ENCODE measurements at regions not wholly inside any gene's neighbourhood (a gene's known extent, or its start where the extent isn't known, plus 50 kb on each side); places are given as distances from the start of the nearest gene placed in this dataset.

DNA sequence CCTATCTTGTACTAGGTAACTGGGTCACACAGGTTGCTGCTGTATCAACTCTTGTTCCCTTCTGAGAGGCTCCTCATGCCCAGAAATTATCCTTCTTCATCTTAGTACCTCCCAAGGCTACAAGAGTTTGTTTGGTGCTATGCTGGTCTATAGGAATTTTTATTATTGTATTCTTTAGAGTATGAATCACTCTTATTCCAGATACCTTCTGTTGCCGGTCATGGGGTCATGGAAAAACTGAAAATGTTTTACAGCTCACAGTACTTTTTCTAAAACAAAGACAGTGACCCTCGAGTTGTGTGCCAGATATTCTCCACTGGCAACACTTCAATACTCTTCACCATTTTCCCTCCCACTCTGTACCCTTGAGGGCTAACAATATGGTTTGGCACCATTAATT, 1598.0 kb upstream of the TMEM132C start (continued):
- TF ChIP-seq, protein P1, sequence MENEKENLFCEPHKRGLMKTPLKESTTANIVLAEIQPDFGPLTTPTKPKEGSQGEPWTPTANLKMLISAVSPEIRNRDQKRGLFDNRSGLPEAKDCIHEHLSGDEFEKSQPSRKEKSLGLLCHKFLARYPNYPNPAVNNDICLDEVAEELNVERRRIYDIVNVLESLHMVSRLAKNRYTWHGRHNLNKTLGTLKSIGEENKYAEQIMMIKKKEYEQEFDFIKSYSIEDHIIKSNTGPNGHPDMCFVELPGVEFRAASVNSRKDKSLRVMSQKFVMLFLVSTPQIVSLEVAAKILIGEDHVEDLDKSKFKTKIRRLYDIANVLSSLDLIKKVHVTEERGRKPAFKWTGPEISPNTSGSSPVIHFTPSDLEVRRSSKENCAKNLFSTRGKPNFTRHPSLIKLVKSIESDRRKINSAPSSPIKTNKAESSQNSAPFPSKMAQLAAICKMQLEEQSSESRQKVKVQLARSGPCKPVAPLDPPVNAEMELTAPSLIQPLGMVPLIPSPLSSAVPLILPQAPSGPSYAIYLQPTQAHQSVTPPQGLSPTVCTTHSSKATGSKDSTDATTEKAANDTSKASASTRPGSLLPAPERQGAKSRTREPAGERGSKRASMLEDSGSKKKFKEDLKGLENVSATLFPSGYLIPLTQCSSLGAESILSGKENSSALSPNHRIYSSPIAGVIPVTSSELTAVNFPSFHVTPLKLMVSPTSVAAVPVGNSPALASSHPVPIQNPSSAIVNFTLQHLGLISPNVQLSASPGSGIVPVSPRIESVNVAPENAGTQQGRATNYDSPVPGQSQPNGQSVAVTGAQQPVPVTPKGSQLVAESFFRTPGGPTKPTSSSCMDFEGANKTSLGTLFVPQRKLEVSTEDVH (IDR thresholded peaks at IDR 0.05; ENCODE audit: low read depth, partially characterized antibody): no peak
- no peak for TF ChIP-seq MLLT1 (IDR thresholded peaks at IDR 0.05)
- no peak for TF ChIP-seq RELA (IDR thresholded peaks at IDR 0.05; ENCODE audit: borderline replicate concordance, partially characterized antibody)
- TF ChIP-seq NBN (IDR thresholded peaks at IDR 0.05): no peak

DNA sequence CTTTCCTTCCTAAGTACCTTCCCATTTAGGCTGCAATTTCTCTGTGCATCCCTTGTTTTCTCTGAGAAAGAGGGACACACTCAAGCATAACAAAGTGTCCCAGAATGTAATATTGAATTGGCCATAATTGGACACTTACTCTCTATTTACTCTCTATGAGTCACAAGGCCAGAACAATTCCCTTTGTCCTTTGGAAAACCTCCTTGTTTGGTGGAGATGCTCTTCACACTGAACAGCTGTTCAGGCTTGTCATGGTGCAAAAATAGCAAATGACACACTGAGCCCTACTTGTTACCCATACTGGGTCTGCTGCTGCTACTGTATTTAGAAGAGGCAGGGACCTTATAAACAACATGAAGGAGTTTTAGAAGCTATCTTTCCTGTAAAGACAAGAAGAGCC, 1590.5 kb upstream of the TMEM132C start:
- intact Hi-C loops (cut with micrococcal nuclease; ENCODE audit: unreplicated experiment) (no loop called here), in situ Hi-C loops (cut with MboI) (no loop called here)
- Histone ChIP-seq H3K9ac (ENCODE audit: control insufficient read depth, insufficient read depth, low read length) (no peak overlapping the region), H3K79me2 (ENCODE audit: control insufficient read depth, insufficient read depth, low read length) (no peaks in the 10 kb centered on the region), H3K4me2 (ENCODE audit: control insufficient read depth, insufficient read depth) (no peak overlapping the region), H4K20me1 (ENCODE audit: control insufficient read depth, insufficient read depth) (no peaks in the 10 kb centered on the region), H2AFZ (ENCODE audit: control insufficient read depth, low read depth, low read length) (no peak overlapping the region), H3K4me3 (no peak overlapping the region), H3K4me1 (ENCODE audit: control insufficient read depth, insufficient read depth, low read length) (no peaks in the 10 kb centered on the region), H3K27ac (ENCODE audit: control insufficient read depth, insufficient read depth) (no peak overlapping the region), H3K36me3 (ENCODE audit: control insufficient read depth in 2 of 2, insufficient read depth in 2 of 2, low read length in 1 of 2) (no peaks in the 10 kb centered on the region), H3K9me3 (replicated peaks; ENCODE audit: control insufficient read depth, insufficient read depth, low read length) (no peaks in the 10 kb centered on the region), H3K27me3 (replicated peaks in 1 of 2; ENCODE audit: control insufficient read depth in 2 of 2, insufficient read depth in 2 of 2, low read length in 1 of 2) (no peaks in the 10 kb centered on the region)
- no peak for TF ChIP-seq POLR2AphosphoS2 (IDR thresholded peaks at IDR 0.05; ENCODE audit: low read depth, low read length)
- no peak for TF ChIP-seq PAX8 (IDR thresholded peaks at IDR 0.05)
- no peak for TF ChIP-seq MLLT1 (IDR thresholded peaks at IDR 0.05)
- no peak for TF ChIP-seq ZNF217 (IDR thresholded peaks at IDR 0.05)
- TF ChIP-seq, protein P2, sequence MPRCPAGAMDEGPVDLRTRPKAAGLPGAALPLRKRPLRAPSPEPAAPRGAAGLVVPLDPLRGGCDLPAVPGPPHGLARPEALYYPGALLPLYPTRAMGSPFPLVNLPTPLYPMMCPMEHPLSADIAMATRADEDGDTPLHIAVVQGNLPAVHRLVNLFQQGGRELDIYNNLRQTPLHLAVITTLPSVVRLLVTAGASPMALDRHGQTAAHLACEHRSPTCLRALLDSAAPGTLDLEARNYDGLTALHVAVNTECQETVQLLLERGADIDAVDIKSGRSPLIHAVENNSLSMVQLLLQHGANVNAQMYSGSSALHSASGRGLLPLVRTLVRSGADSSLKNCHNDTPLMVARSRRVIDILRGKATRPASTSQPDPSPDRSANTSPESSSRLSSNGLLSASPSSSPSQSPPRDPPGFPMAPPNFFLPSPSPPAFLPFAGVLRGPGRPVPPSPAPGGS (IDR thresholded peaks at IDR 0.05; ENCODE audit: borderline replicate concordance, insufficient read depth, low read depth, low read length, poor library complexity, severe bottlenecking): no peak
- TF ChIP-seq, protein P3, sequence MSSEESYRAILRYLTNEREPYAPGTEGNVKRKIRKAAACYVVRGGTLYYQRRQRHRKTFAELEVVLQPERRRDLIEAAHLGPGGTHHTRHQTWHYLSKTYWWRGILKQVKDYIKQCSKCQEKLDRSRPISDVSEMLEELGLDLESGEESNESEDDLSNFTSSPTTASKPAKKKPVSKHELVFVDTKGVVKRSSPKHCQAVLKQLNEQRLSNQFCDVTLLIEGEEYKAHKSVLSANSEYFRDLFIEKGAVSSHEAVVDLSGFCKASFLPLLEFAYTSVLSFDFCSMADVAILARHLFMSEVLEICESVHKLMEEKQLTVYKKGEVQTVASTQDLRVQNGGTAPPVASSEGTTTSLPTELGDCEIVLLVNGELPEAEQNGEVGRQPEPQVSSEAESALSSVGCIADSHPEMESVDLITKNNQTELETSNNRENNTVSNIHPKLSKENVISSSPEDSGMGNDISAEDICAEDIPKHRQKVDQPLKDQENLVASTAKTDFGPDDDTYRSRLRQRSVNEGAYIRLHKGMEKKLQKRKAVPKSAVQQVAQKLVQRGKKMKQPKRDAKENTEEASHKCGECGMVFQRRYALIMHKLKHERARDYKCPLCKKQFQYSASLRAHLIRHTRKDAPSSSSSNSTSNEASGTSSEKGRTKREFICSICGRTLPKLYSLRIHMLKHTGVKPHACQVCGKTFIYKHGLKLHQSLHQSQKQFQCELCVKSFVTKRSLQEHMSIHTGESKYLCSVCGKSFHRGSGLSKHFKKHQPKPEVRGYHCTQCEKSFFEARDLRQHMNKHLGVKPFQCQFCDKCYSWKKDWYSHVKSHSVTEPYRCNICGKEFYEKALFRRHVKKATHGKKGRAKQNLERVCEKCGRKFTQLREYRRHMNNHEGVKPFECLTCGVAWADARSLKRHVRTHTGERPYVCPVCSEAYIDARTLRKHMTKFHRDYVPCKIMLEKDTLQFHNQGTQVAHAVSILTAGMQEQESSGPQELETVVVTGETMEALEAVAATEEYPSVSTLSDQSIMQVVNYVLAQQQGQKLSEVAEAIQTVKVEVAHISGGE (CRISPR knock-in tag; IDR thresholded peaks at IDR 0.05): no peak
- TF ChIP-seq PAX5 (IDR thresholded peaks at IDR 0.05; ENCODE audit: borderline replicate concordance, low read depth, low read length): no peak
- no peak for TF ChIP-seq USF1 (IDR thresholded peaks at IDR 0.05; ENCODE audit: borderline replicate concordance, extremely low read length, insufficient read depth, low read depth, low read length)
- FAIRE-seq (no peak), DNase-seq (ENCODE audit: low read depth, low spot score) (no peak), ATAC-seq (no peak)
- RAD21 ChIA-PET (ENCODE audit: unreplicated experiment): no interaction called here
- no TSS peak for BruUV-seq (replicated peaks)
- CTCF ChIA-PET: no interaction called here
- SMC1A ChIA-PET (ENCODE audit: uncharacterized antibody, unreplicated experiment): no interaction called here
- POLR2A ChIA-PET: no interaction called here
